ENCODE measurements at regions not wholly inside any gene's neighbourhood (a gene's known extent, or its start where the extent isn't known, plus 50 kb on each side); places are given as distances from the start of the nearest gene placed in this dataset.

DNA sequence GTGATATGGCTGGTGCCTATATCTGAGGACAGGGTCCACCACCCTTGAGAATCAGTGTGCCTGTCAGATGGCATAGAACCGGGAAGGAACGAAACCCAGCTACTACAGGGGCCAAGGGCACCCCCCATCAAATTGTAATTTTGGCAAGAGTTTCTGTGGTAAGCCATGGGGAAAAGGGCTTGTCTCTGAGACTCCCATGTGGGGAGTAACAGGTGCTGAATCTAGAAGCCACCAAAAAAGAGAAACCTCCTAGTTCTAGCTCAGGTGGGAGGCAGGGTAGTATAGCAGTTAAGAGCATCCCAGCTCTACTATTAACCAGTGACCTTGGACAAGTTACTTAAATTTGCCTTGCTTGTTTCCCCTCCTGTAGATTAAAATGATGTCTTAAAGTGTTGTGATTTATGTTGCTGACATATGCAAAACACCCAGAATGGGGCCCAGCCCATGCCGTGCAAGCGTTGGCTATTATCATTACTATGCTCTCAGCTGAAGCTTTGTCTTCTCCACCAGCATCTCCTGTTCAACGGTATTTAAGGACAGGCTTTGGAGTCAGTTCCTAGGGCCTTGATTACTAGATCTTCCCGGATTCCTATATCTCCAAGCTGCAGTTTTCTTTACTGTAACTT lies 210.7 kb upstream of the NLRP1 start:
- ATAC-seq (ENCODE audit: insufficient read depth, low read depth): no peak
- no peaks in the 10 kb centered on the region for H3K36me3 ChIP-seq (ENCODE audit: insufficient read depth, low read length)
- no peaks in the 10 kb centered on the region for H4K20me1 ChIP-seq (ENCODE audit: insufficient read depth, low read length)
- H3K9ac ChIP-seq (ENCODE audit: low read depth, low read length): no peak overlapping the region
- TF ChIP-seq, protein P1, sequence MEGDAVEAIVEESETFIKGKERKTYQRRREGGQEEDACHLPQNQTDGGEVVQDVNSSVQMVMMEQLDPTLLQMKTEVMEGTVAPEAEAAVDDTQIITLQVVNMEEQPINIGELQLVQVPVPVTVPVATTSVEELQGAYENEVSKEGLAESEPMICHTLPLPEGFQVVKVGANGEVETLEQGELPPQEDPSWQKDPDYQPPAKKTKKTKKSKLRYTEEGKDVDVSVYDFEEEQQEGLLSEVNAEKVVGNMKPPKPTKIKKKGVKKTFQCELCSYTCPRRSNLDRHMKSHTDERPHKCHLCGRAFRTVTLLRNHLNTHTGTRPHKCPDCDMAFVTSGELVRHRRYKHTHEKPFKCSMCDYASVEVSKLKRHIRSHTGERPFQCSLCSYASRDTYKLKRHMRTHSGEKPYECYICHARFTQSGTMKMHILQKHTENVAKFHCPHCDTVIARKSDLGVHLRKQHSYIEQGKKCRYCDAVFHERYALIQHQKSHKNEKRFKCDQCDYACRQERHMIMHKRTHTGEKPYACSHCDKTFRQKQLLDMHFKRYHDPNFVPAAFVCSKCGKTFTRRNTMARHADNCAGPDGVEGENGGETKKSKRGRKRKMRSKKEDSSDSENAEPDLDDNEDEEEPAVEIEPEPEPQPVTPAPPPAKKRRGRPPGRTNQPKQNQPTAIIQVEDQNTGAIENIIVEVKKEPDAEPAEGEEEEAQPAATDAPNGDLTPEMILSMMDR (IDR thresholded peaks at IDR 0.05; ENCODE audit: borderline replicate concordance, extremely low read depth, low read length, poor library complexity, severe bottlenecking): no peak
- no peak for TF ChIP-seq EZH2 (IDR thresholded peaks at IDR 0.05; ENCODE audit: borderline replicate concordance, low read depth, low read length, severe bottlenecking)
- H3K4me2 ChIP-seq (ENCODE audit: insufficient read depth, low read length): no peak overlapping the region
- no peak for DNase-seq
- H3K4me1 ChIP-seq (ENCODE audit: insufficient read depth, low read length): no peaks in the 10 kb centered on the region
- H3K9me3 ChIP-seq (ENCODE audit: insufficient read depth, low read length, severe bottlenecking): peaks cover 6% of the 10 kb centered on the region
- no peak overlapping the region for H2AFZ ChIP-seq (ENCODE audit: low read depth, low read length)
- H3K27me3 ChIP-seq (ENCODE audit: insufficient read depth, low read length, poor library complexity): peaks cover 8% of the 10 kb centered on the region
- H3K79me2 ChIP-seq (ENCODE audit: insufficient read depth, low read length): no peaks in the 10 kb centered on the region
- no peak overlapping the region for H3K4me3 ChIP-seq (ENCODE audit: low read depth in 1 of 2, low read length in 2 of 2)
- no peak overlapping the region for H3K27ac ChIP-seq (ENCODE audit: low read length)

- Histone ChIP-seq H3K79me2 (ENCODE audit: insufficient read depth, low read length) (no peaks in the 10 kb centered on the region), H3K4me2 (ENCODE audit: insufficient read depth, low read length) (no peak overlapping the region), H3K4me3 (ENCODE audit: low read depth in 1 of 2, low read length in 2 of 2) (no peak overlapping the region), H2AFZ (ENCODE audit: low read depth, low read length) (no peak overlapping the region), H4K20me1 (ENCODE audit: insufficient read depth, low read length) (no peaks in the 10 kb centered on the region), H3K27ac (ENCODE audit: low read length) (no peak overlapping the region), H3K9ac (ENCODE audit: low read depth, low read length) (no peak overlapping the region), H3K9me3 (ENCODE audit: insufficient read depth, low read length, severe bottlenecking) (peaks cover 6% of the 10 kb centered on the region), H3K36me3 (ENCODE audit: insufficient read depth, low read length) (no peaks in the 10 kb centered on the region), H3K27me3 (ENCODE audit: insufficient read depth, low read length, poor library complexity) (peaks cover 11% of the 10 kb centered on the region), H3K4me1 (ENCODE audit: insufficient read depth, low read length) (no peaks in the 10 kb centered on the region)
- ATAC-seq (ENCODE audit: insufficient read depth, low read depth) (no peak), DNase-seq (no peak)
- TF ChIP-seq, protein P1 (IDR thresholded peaks at IDR 0.05; ENCODE audit: borderline replicate concordance, extremely low read depth, low read length, poor library complexity, severe bottlenecking): no peak
- no peak for TF ChIP-seq EZH2 (IDR thresholded peaks at IDR 0.05; ENCODE audit: borderline replicate concordance, low read depth, low read length, severe bottlenecking)
Measured at GRCh38 chr17:5797447-5798050, 213.2 kb upstream of the NLRP1 start.

- Histone ChIP-seq H2AFZ (ENCODE audit: low read depth, low read length) (no peak overlapping the region), H3K4me2 (ENCODE audit: insufficient read depth, low read length) (no peak overlapping the region), H3K4me1 (ENCODE audit: insufficient read depth, low read length) (no peaks in the 10 kb centered on the region), H3K36me3 (ENCODE audit: insufficient read depth, low read length) (no peaks in the 10 kb centered on the region), H3K79me2 (ENCODE audit: insufficient read depth, low read length) (no peaks in the 10 kb centered on the region), H4K20me1 (ENCODE audit: insufficient read depth, low read length) (no peaks in the 10 kb centered on the region), H3K27me3 (ENCODE audit: insufficient read depth, low read length, poor library complexity) (peaks cover 11% of the 10 kb centered on the region), H3K4me3 (ENCODE audit: low read depth in 1 of 2, low read length in 2 of 2) (no peak overlapping the region), H3K9ac (ENCODE audit: low read depth, low read length) (no peak overlapping the region), H3K27ac (ENCODE audit: low read length) (no peak overlapping the region), H3K9me3 (ENCODE audit: insufficient read depth, low read length, severe bottlenecking) (peaks cover 1% of the 10 kb centered on the region)
- ATAC-seq (ENCODE audit: insufficient read depth, low read depth) (no peak), DNase-seq (no peak)
- TF ChIP-seq, protein P1 (IDR thresholded peaks at IDR 0.05; ENCODE audit: borderline replicate concordance, extremely low read depth, low read length, poor library complexity, severe bottlenecking): no peak
- no peak for TF ChIP-seq EZH2 (IDR thresholded peaks at IDR 0.05; ENCODE audit: borderline replicate concordance, low read depth, low read length, severe bottlenecking)
Measured at GRCh38 chr17:5798094-5798493, 213.8 kb upstream of the NLRP1 start.
